ENCODE measurements at regions not wholly inside any gene's neighbourhood (a gene's known extent, or its start where the extent isn't known, plus 50 kb on each side); places are given as distances from the start of the nearest gene placed in this dataset.
"Not testable (repeated sequence)": the region's sequence is repeated elsewhere in the genome, so short reads cannot be mapped to it uniquely, and the experiment has no call there.

- DNase-seq = no peak
These were observed 97.1 kb downstream of the PLPPR4 start for GRCh38 chr1:99361406-99361805.

GRCh38 chr1:99363531-99363930, 99.2 kb downstream of the PLPPR4 start:
- no peak for DNase-seq

GRCh38 chr1:99365141-99365540, 100.8 kb downstream of the PLPPR4 start:
- no peak for DNase-seq

GRCh38 chr1:99365545-99365944, 101.3 kb downstream of the PLPPR4 start:
- DNase-seq = no peak

- DNase-seq = no peak
These were observed 104.9 kb downstream of the PLPPR4 start for GRCh38 chr1:99369154-99369553.

GRCh38 chr1:99370476-99370875, 106.2 kb downstream of the PLPPR4 start:
- no peak for DNase-seq

- DNase-seq = no peak
These were observed 107.1 kb downstream of the PLPPR4 start for GRCh38 chr1:99371413-99371812.

- DNase-seq = no peak
These were observed 109.8 kb downstream of the PLPPR4 start for GRCh38 chr1:99374109-99374508.

GRCh38 chr1:99374693-99375092, 110.4 kb downstream of the PLPPR4 start:
- DNase-seq = not testable (repeated sequence)

- no peak for DNase-seq
These were observed 119.7 kb downstream of the PLPPR4 start for GRCh38 chr1:99384021-99384420.

- DNase-seq = no peak
These were observed 121.6 kb downstream of the PLPPR4 start for GRCh38 chr1:99385852-99386251.

- no peak for DNase-seq
These were observed 132.1 kb downstream of the PLPPR4 start for GRCh38 chr1:99396389-99396788.

GRCh38 chr1:99397029-99397428, 132.7 kb downstream of the PLPPR4 start:
- DNase-seq = no peak

- no peak for DNase-seq
These were observed 133.6 kb downstream of the PLPPR4 start for GRCh38 chr1:99397863-99398262.

- not testable (repeated sequence) for DNase-seq
These were observed 137.3 kb downstream of the PLPPR4 start for GRCh38 chr1:99401556-99401955.

- DNase-seq = not testable (repeated sequence)
These were observed 140.1 kb downstream of the PLPPR4 start for GRCh38 chr1:99404399-99404798.

GRCh38 chr1:99405325-99405724, 141.0 kb downstream of the PLPPR4 start:
- not testable (repeated sequence) for DNase-seq

GRCh38 chr1:99407018-99407417, 142.7 kb downstream of the PLPPR4 start:
- DNase-seq = no peak

GRCh38 chr1:99424087-99424486, 159.8 kb downstream of the PLPPR4 start:
- no peak for DNase-seq

GRCh38 chr1:99429754-99430153, 165.5 kb downstream of the PLPPR4 start:
- no peak for DNase-seq

GRCh38 chr1:99438656-99439230, 174.5 kb downstream of the PLPPR4 start:
- no peak for DNase-seq

GRCh38 chr1:99439433-99440075, 175.3 kb downstream of the PLPPR4 start:
- DNase-seq = no peak

- DNase-seq = no peak
These were observed 177.2 kb downstream of the PLPPR4 start for GRCh38 chr1:99441299-99442095.
